ENCODE measurements at regions not wholly inside any gene's neighbourhood (a gene's known extent, or its start where the extent isn't known, plus 50 kb on each side); places are given as distances from the start of the nearest gene placed in this dataset.

DNA sequence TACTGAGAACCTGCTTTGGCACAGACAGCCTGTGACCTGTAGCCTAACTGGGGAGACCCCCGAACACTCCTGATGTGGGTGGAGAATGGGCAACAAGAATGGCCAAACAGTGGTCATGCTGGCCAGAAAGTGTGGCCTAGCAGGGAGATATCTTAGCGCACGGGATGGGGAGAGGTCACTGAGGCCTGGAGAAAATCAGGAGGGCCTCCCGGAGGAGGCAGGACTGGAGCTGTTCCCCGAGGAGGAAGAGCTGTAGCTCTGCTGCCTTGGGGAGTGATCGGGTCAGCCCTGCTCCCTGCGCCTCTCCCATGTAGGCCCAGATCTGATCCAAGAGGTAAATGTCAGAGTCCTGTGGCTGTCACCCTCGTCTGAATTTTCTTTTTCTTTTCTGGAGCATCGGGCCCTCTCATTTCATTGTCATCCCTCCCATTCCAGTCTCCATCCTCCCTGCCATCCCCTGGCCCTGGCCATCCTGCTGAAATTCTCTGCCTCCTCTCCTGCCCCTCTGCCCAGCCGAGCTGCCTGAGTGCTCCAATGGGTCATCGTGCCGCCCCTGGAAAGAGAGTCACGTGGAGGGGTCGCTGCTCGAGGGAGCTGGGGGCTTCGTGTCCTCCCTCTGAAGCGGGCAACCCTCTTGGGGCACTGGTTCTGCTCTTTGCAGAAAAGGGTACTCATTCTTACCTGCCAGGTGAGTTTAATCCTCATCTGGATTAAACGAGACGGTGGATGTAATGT, 242.9 kb downstream of the HAUS1 start:
- TF ChIP-seq, protein P1, sequence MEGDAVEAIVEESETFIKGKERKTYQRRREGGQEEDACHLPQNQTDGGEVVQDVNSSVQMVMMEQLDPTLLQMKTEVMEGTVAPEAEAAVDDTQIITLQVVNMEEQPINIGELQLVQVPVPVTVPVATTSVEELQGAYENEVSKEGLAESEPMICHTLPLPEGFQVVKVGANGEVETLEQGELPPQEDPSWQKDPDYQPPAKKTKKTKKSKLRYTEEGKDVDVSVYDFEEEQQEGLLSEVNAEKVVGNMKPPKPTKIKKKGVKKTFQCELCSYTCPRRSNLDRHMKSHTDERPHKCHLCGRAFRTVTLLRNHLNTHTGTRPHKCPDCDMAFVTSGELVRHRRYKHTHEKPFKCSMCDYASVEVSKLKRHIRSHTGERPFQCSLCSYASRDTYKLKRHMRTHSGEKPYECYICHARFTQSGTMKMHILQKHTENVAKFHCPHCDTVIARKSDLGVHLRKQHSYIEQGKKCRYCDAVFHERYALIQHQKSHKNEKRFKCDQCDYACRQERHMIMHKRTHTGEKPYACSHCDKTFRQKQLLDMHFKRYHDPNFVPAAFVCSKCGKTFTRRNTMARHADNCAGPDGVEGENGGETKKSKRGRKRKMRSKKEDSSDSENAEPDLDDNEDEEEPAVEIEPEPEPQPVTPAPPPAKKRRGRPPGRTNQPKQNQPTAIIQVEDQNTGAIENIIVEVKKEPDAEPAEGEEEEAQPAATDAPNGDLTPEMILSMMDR (IDR thresholded peaks at IDR 0.05), result no peak
- no peak for TF ChIP-seq EZH2 (IDR thresholded peaks at IDR 0.05)
